ENCODE measurements at regions not wholly inside any gene's neighbourhood (a gene's known extent, or its start where the extent isn't known, plus 50 kb on each side); places are given as distances from the start of the nearest gene placed in this dataset.

- intact Hi-C loops (cut with DNase I) = no loop called here
- DNase-seq (ENCODE audit: low spot score) (no peak), ATAC-seq (no peak)
Measured at GRCh38 chr12:22969521-22969920, 344.6 kb downstream of the ETNK1 start.

- intact Hi-C loops (cut with DNase I) = no loop called here
- no peak for DNase-seq (ENCODE audit: low spot score)
- ATAC-seq = no peak
Measured at GRCh38 chr12:22971247-22971646, 346.3 kb downstream of the ETNK1 start.

GRCh38 chr12:22971701-22972191 lies 346.8 kb downstream of the ETNK1 start:
- intact Hi-C loops (cut with DNase I) = no loop called here
- no peak for DNase-seq (ENCODE audit: low spot score)
- peak; percentile 60 for ATAC-seq

- intact Hi-C loops (cut with DNase I) = no loop called here
- ATAC-seq = no peak
- DNase-seq (ENCODE audit: low spot score) = no peak
Measured at GRCh38 chr12:22974865-22975264, 349.9 kb downstream of the ETNK1 start.

- DNase-seq (ENCODE audit: low spot score) (no peak), ATAC-seq (no peak)
- intact Hi-C loops (cut with DNase I) = no loop called here
Measured at GRCh38 chr12:22978962-22979361, 354.0 kb downstream of the ETNK1 start.

- DNase-seq (ENCODE audit: low spot score) = no peak
- ATAC-seq = no peak
Measured at GRCh38 chr12:22979854-22980469, 355.0 kb downstream of the ETNK1 start.

GRCh38 chr12:22981711-22982110 lies 356.7 kb downstream of the ETNK1 start:
- DNase-seq (ENCODE audit: low spot score) (no peak), ATAC-seq (no peak)
- intact Hi-C loops (cut with DNase I) = no loop called here

More at GRCh38 chr12:22979854-22980469, 355.0 kb downstream of the ETNK1 start:
- intact Hi-C loops (cut with DNase I) = no loop called here

GRCh38 chr12:22982635-22983034 lies 357.7 kb downstream of the ETNK1 start:
- intact Hi-C loops (cut with DNase I) = no loop called here
- ATAC-seq = peak; percentile 26
- no peak for DNase-seq (ENCODE audit: low spot score)

GRCh38 chr12:22986997-22987396 lies 362.0 kb downstream of the ETNK1 start:
- DNase-seq (ENCODE audit: low spot score) (no peak), ATAC-seq (no peak)
- intact Hi-C loops (cut with DNase I) = no loop called here

GRCh38 chr12:22990501-22990900 lies 365.5 kb downstream of the ETNK1 start:
- intact Hi-C loops (cut with DNase I) = no loop called here
- DNase-seq (ENCODE audit: low spot score) (no peak), ATAC-seq (no peak)

- intact Hi-C loops (cut with DNase I) = no loop called here
- ATAC-seq = no peak
- DNase-seq (ENCODE audit: low spot score) = no peak
Measured at GRCh38 chr12:22991250-22991844, 366.4 kb downstream of the ETNK1 start.

GRCh38 chr12:22993609-22994315 lies 368.8 kb downstream of the ETNK1 start:
- DNase-seq (ENCODE audit: low spot score) = no peak
- ATAC-seq = no peak
- intact Hi-C loops (cut with DNase I) = no loop called here

- intact Hi-C loops (cut with DNase I) = no loop called here
- ATAC-seq (no peak), DNase-seq (ENCODE audit: low spot score) (no peak)
Measured at GRCh38 chr12:22994316-22994675, 369.3 kb downstream of the ETNK1 start.

- no peak for ATAC-seq
- intact Hi-C loops (cut with DNase I) = no loop called here
- no peak for DNase-seq (ENCODE audit: low spot score)
Measured at GRCh38 chr12:23001487-23001886, 376.5 kb downstream of the ETNK1 start.

GRCh38 chr12:23002381-23002780 lies 377.4 kb downstream of the ETNK1 start:
- DNase-seq (ENCODE audit: low spot score) = no peak
- no peak for ATAC-seq
- intact Hi-C loops (cut with DNase I) = no loop called here

GRCh38 chr12:23004473-23005020 lies 379.6 kb downstream of the ETNK1 start:
- no peak for DNase-seq (ENCODE audit: low spot score)
- no peak for ATAC-seq
- intact Hi-C loops (cut with DNase I) = no loop called here

- intact Hi-C loops (cut with DNase I) = no loop called here
- DNase-seq (ENCODE audit: low spot score) (no peak), ATAC-seq (no peak)
Measured at GRCh38 chr12:23005387-23005786, 380.4 kb downstream of the ETNK1 start.

GRCh38 chr12:23006413-23006812 lies 381.4 kb downstream of the ETNK1 start:
- DNase-seq (ENCODE audit: low spot score) = no peak
- intact Hi-C loops (cut with DNase I) = no loop called here
- peak; percentile 22 for ATAC-seq

GRCh38 chr12:23008623-23009022 lies 383.7 kb downstream of the ETNK1 start:
- intact Hi-C loops (cut with DNase I) = no loop called here
- ATAC-seq = peak; percentile 20
- DNase-seq (ENCODE audit: low spot score) = no peak

GRCh38 chr12:23014749-23015148 lies 389.8 kb downstream of the ETNK1 start:
- no peak for ATAC-seq
- intact Hi-C loops (cut with DNase I) = no loop called here
- no peak for DNase-seq (ENCODE audit: low spot score)

Data from sciatic nerve (tissue), 2 donors.